ENCODE measurements at regions not wholly inside any gene's neighbourhood (a gene's known extent, or its start where the extent isn't known, plus 50 kb on each side); places are given as distances from the start of the nearest gene placed in this dataset.

DNA sequence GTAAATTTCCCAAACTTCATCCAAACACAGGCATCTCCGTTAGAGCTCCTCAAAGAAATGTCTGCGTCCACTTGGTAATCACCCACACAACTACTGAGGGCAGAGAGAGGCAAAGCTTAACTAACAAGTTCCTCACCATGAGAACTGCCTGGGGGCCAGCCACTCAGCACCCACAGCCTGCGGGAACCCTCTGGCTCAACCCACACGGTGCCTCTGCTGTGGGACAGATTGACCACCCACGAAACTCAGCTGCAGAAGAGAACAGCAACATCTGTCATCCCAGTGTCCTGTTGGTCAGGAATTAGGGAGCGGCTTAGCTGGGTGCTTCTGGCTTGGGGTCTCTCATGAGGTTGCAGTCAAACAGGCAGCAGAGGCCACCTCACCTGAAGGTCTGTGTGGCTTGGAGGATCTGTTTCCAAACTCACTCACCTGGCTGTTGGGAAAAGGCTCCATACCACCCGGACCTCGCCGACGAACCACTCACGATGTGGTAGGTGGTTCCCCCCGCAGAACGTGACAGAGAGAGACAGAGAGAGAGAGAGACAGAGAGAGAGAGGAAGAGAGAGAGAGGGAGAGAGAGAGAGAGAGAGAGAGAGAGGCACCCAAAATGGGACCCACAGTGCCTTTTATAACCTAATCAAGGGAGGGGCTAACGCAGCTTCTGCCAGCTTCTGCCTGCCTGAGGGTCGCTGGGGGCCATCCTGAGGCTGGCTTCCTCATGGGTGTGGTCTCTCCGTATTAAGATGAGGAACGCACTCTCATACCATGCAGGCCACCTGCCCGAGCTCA lies 103.5 kb downstream of the OLFM1 start:
- TF ChIP-seq POLR2AphosphoS5 (IDR thresholded peaks at IDR 0.05; ENCODE audit: low read depth, low read length) = no peak
- no peak for TF ChIP-seq TAF1 (IDR thresholded peaks at IDR 0.05; ENCODE audit: low read depth, low read length)
- TF ChIP-seq POLR2A (IDR thresholded peaks at IDR 0.05; ENCODE audit: low read depth, low read length) = no peak
- TF ChIP-seq POU2F2 (IDR thresholded peaks at IDR 0.05; ENCODE audit: low read depth, low read length) = no peak
